GM21825 (cell line): ENCODE measurements at regions not wholly inside any gene's neighbourhood (a gene's known extent, or its start where the extent isn't known, plus 50 kb on each side); places are given as distances from the start of the nearest gene placed in this dataset.
"Not testable (repeated sequence)": the region's sequence is repeated elsewhere in the genome, so short reads cannot be mapped to it uniquely, and the experiment has no call there.

ENCODE experiments used
- ATAC-seq: cut with Tn5 transposase; IDR thresholded peaks from one replicate; pipeline ENCODE4 v1.9.1; 2021; ENCODE audit warnings: mild to moderate bottlenecking, moderate library complexity; ENCODE audit not compliant: unreplicated experiment

DNA sequence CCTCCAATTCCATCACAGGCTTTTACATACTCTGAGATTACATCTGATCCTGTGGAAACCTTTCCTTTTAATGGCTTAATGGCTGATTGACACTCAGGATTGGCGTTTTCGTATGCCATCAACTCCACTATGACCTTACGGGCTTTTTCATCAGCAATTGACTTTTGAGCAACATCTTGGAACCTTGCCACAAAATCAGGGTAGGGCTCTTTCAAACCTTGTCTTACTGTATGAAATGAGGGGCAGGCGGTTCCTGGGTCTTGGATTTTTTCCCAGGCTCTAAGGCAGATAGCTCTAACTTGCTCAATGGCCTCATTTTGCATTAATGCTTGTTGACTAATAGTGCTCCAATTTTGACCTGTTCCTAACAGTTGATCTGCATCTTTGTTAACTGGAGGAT, 250.9 kb upstream of the PRKCQ start:
- not testable (repeated sequence) for ATAC-seq

DNA sequence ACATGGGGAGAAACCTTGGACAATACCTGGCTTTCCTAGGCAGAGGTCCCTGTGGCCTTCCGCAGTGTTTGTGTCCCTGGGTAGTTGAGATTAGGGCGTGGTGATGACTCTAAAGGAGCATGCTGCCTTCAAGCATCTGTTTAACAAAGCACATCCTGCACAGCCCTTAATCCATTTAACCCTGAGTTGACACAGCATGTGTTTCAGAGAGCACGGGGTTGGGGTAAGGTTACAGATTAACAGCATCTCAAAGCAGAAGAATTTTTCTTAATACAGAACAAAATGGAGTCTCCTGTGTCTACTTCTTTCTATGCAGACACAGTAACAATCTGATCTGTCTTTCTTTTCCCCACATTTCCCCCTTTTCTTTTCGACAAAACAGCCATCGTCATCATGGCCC, 244.7 kb upstream of the PRKCQ start:
- ATAC-seq: not testable (repeated sequence)

- no peak for ATAC-seq
These were observed 243.7 kb upstream of the PRKCQ start for GRCh38 chr10:6823770-6824169.

GRCh38 chr10:6819301-6819700, 239.2 kb upstream of the PRKCQ start:
- no peak for ATAC-seq

DNA sequence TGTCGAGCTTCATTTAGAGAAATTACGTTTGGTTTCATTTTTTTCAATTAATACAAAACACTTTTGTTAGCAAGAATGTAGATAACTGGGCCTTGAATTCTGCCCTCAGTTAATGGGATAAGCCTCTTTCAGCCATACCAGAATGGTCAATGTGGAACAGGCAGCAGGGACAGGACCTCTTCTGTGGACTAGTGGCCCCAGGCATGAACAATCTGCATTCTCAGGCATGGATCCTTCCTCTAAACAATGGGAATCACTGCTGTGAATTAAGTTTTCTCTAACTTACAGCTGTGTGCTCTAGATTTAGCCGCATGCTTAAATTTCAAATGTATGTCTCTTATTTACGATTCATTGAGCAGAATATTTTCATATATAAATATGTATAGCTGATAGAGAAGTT, 237.7 kb upstream of the PRKCQ start:
- no peak for ATAC-seq

DNA sequence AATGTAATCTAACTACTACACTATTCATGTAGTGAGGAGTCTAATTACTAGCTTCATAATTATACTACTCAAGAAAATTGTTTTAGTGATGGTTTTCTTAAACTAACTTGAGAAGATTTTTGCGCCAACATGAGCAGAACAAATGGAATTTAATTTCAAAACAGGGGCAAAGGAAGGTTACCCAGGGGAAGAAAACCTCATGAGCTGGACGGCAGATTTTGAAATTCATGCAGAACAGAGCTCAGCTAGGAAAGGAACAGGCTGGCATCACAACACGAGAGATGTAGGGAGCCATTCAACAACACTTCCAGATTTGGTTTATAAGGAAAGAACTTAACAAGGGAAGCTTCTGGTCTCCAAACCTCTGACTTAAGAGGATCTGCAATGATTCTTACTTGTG, 235.3 kb upstream of the PRKCQ start:
- ATAC-seq: no peak

DNA sequence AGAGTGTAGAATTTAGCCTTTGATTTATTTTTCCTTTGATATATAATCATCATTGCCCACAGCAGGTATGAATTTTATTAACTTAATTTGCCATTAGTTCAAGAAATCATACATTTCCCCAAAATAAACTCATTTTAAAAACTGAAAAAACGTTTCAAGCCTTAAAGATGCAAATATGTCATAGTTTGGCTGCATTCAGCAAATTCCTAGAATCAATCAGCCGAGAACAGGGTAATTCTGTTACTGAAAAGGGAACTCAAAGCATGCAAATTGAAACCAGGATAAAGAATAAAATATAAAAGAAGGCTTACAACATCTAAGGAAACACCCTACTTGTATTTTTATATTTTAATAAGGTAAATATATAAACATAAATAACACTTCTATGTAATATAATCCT, 233.8 kb upstream of the PRKCQ start:
- no peak for ATAC-seq

- no peak for ATAC-seq
These were observed 233.2 kb upstream of the PRKCQ start for GRCh38 chr10:6813306-6813705.

- ATAC-seq: no peak
These were observed 231.1 kb upstream of the PRKCQ start for GRCh38 chr10:6811153-6811552.

DNA sequence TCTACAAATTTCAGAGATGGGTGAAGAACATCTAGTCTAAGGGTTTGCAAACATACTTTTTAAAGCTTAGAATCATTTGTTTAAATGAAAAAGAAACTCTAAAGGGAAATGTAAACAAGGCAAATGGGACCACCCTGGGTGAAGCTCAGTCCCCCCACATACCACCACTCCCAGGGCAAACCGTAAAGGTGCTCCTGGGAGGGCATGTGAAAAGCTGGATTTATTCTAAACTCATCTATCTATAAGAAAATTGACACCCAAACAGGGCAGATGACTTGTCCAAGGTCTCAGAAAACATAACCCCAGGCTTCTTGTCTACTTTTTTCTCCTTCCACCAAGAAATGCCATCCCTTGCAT, 223.3 kb upstream of the PRKCQ start:
- no peak for ATAC-seq

DNA sequence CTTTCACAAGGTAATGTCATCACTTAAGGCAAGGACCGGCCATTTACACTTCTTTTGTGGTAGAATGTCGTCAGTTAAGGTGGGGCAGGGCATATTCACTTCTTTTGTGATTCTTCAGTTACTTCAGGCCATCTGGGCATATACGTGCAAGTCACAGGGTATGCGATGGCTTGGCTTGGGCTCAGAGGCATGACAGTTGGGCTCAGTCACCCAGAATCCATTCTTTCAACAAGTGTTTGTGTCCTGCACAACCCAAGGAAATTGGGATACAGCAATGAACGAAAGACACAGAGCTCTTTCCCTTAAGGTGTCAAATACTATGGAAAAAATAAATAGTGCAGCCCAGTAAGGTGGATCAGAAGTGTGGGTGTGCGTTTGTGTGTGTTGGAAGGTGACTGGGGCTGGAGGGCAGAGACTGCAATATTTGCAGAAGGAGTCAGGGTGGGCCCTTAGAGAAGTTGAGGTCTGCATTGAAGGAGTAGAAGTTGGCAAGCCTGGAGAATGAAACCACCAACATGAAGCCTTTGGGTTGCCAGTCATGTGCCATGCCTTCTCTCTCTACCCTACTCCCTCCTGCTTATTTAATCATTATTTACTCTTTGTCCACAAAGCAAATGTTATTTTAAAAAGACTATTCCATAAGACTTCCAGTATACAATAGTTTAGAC, 222.8 kb upstream of the PRKCQ start:
- ATAC-seq: no peak

GRCh38 chr10:6796231-6796630, 216.2 kb upstream of the PRKCQ start:
- ATAC-seq: no peak

- ATAC-seq: no peak
These were observed 215.5 kb upstream of the PRKCQ start for GRCh38 chr10:6795541-6795940.

DNA sequence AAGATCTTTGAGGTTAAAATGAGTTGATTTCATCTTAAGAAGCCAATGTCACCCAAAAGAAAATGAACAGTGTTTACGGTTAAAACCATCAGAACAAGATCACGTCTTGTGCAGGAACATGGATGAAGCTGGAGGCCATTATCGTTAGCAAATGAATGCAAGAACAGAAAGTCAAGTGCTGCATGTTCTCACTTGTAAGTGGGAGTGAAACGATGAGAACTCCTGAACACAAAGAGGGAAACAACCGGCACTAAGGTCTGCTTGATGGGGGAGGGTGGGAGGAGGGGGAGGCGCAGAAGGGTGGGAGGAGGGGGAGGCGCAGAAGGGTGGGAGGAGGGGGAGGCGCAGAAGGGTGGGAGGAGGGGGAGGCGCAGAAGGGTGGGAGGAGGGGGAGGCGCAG, 214.8 kb upstream of the PRKCQ start:
- ATAC-seq: not testable (repeated sequence)

GRCh38 chr10:6794441-6794840, 214.4 kb upstream of the PRKCQ start:
- no peak for ATAC-seq

DNA sequence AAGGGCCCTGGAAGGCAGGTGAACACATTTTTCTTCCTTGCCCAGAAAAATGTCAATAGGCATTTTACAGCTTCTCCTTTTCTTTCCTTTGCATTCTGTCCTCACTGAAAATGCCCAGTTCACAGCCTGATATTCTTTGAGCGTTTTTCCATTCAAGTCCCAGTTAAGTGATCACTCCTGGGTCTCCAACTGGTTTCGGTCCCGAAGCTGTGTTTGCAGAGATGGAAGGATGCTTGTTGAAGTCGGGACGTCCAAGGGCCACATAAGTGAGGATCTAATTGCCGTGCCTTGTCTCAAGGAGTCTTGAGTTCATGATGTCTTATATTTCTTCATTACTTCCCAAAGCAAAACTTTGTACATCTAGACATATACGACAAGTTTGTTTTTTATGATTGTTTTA, 208.7 kb upstream of the PRKCQ start:
- ATAC-seq: no peak

- no peak for ATAC-seq
These were observed 208.2 kb upstream of the PRKCQ start for GRCh38 chr10:6788231-6788630.

DNA sequence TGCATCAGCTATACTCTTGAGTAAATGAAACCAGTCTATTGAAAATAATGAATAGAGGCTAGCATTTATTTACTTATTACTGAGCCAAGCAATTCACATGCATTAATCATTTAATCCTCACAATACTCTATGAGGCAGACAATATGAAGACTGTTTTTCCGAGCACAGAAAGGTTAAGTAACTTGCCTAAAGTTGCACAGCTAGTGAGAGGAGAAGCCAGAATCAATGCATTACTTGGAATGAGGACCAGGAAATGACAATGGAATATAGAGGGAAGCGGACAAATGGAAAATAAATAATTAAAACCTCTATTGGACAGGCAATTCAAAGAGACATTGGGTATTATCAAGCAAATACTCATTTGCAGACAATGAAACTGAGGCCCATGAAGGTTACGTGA, 207.6 kb upstream of the PRKCQ start:
- ATAC-seq: no peak

- ATAC-seq: no peak
These were observed 207.0 kb upstream of the PRKCQ start for GRCh38 chr10:6787091-6787490.

DNA sequence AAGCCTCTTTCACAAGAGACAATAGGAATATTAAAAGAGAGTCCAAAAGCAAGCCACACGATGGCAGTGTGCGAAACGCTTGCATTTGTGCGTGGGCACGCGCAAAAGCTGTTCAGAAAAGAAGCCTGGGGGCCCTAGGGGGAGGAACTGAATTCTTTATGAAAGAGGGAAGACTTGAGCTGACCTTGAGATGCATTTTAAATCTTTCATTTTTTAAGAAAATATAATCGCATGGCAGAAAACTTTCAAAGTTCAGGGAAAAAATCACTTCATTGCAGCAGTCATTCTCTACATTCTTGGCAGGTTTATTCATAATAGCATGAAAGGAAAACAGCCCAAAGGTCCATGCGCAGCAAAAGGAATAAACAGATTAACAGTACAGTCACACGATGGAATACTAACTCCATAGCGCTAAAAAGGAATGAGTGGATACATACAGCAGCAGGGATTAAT, 206.5 kb upstream of the PRKCQ start:
- no peak for ATAC-seq

- not testable (repeated sequence) for ATAC-seq
These were observed 204.4 kb upstream of the PRKCQ start for GRCh38 chr10:6784429-6784828.

DNA sequence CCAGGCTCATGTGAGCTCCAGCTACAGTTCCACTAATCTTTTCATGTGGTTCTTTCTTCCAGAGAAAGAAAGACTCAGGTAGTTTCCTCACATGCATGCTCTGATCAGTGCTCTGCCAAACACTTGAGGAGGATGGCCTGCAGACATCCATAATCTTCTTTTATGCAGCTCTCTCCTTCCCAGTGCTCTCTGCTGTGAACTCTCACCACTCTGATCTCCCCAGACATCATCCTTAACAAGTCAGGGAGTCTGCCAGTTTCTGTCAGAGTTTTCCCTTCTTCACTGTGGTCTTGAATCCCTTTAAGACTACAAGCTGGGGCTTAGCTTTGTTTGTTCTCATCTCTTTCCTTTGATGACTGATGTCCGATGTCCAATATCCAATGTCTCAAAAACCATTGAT, 203.4 kb upstream of the PRKCQ start:
- no peak for ATAC-seq

- ATAC-seq: no peak
These were observed 202.3 kb upstream of the PRKCQ start for GRCh38 chr10:6782378-6782777.
